HepG2 (cell line): ENCODE measurements at regions not wholly inside any gene's neighbourhood (a gene's known extent, or its start where the extent isn't known, plus 50 kb on each side); places are given as distances from the start of the nearest gene placed in this dataset.
"Not testable (repeated sequence)": the region's sequence is repeated elsewhere in the genome, so short reads cannot be mapped to it uniquely, and the experiment has no call there.

Experiments
- ATAC-seq: fragments of 200-7000 bp; cut with Tn5 transposase; 3 replicates; pipeline ENCODE4 v1.9.1; 2020; ENCODE audit warnings: mild to moderate bottlenecking, moderate library complexity
- BruUV-seq: library from RNA; stranded (reverse); fragments of 400-500 nt; replicated peaks from 2 replicates; lab custom pipeline; 2021; lab: Mats Ljungman, UMichigan
- CTCF ChIA-PET: fragments of 300-600 bp; formaldehyde crosslinking; extraction: SDS; loops from one replicate; lab custom pipeline; 2021; ENCODE audit warnings: low total read pairs, inconsistent platforms, low intra/inter-chr PET ratio; lab: Yijun Ruan, JAX
- POLR2A ChIA-PET: fragments of 350-600 bp; sonication (Branson Sonifier 250); formaldehyde crosslinking; loops from one replicate; lab custom pipeline; 2020; ENCODE audit warnings: antibody characterized with exemption, inconsistent platforms; lab: Yijun Ruan, JAX
- DNase-seq: peaks from one replicate; pipeline ENCODE4 v3.0.0-alpha.2; 2015; ENCODE audit warnings: low spot score
- FAIRE-seq: peaks from 3 replicates; lab custom pipeline; 2011; peaks lifted over from hg19 to GRCh38; lab: Jason Lieb, UNC
- H2AFZ ChIP-seq: one replicate; pipeline ENCODE4 v1.6.1; 2011; ENCODE audit warnings: low read length, inconsistent platforms
- H3K27ac ChIP-seq: fragments of 300-600 bp; 3 replicates; pipeline ENCODE4 v1.8.0; 2011; ENCODE audit warnings: mixed run types, mild to moderate bottlenecking, mixed read lengths, low read length, inconsistent platforms; ENCODE audit not compliant: insufficient read depth; ENCODE audit errors: extremely low read length
- H3K27me3 ChIP-seq, 2 experiments: fragments of 200-600 bp in 1 of 2; 2 replicates in 1 of 2; 3 replicates in 1 of 2; pipeline versions ENCODE4 v1.6.0 to v1.8.0; 2011; ENCODE audit warnings: low read length in 2 of 2, mild to moderate bottlenecking in 2 of 2, moderate library complexity in 2 of 2, inconsistent platforms in 1 of 2; ENCODE audit not compliant: insufficient read depth in 2 of 2, control insufficient read depth in 1 of 2
- H3K36me3 ChIP-seq, 2 experiments: fragments of 200-600 bp in 1 of 2; replicated peaks in 1 of 2; 2 replicates in 1 of 2; 3 replicates in 1 of 2; pipeline versions ENCODE4 v1.5.1 to v1.8.0; 2011; ENCODE audit warnings: low read length in 2 of 2, inconsistent platforms in 1 of 2; ENCODE audit not compliant: insufficient read depth in 2 of 2, control insufficient read depth in 1 of 2
- H3K4me1 ChIP-seq: 2 replicates; pipeline ENCODE4 v1.5.1; 2012; ENCODE audit warnings: low read length, inconsistent platforms; ENCODE audit not compliant: insufficient read depth
- H3K4me2 ChIP-seq: 2 replicates; pipeline ENCODE4 v1.6.0; 2011; ENCODE audit warnings: low read depth, low read length, inconsistent platforms
- H3K4me3 ChIP-seq, 3 experiments: fragments of 200-600 bp in 1 of 3; sonication (generic), shearing (Covaris generic) in 1 of 3; replicated peaks in 1 of 3; 2 replicates each; pipeline ENCODE4 v1.5.1; 2011 to 2016; ENCODE audit warnings: low read length in 3 of 3, inconsistent platforms in 2 of 3, low read depth in 2 of 3, mild to moderate bottlenecking in 2 of 3, control low read depth in 1 of 3, mixed read lengths in 1 of 3; ENCODE audit not compliant: insufficient read depth in 1 of 3
- H3K79me2 ChIP-seq: one replicate; pipeline ENCODE4 v1.6.1; 2011; ENCODE audit warnings: low read length, inconsistent platforms; ENCODE audit not compliant: insufficient read depth
- H3K9ac ChIP-seq: 2 replicates; pipeline ENCODE4 v1.6.0; 2011; ENCODE audit warnings: mild to moderate bottlenecking, low read depth, low read length, inconsistent platforms; ENCODE audit not compliant: insufficient read depth
- H3K9me3 ChIP-seq: 2 replicates; pipeline ENCODE4 v1.5.1; 2012; ENCODE audit warnings: mild to moderate bottlenecking, low read length
- H4K20me1 ChIP-seq: 2 replicates; pipeline ENCODE4 v1.6.0; 2011; ENCODE audit warnings: inconsistent platforms, mild to moderate bottlenecking, low read length, moderate library complexity; ENCODE audit not compliant: insufficient read depth
- MAFF ChIP-seq: IDR thresholded peaks from 2 replicates; pipeline ENCODE4 v1.6.1; 2011; ENCODE audit warnings: low read depth, low read length, improper control_type of control experiment
- MAFK ChIP-seq, 2 experiments: IDR thresholded peaks in 1 of 2; conservative IDR thresholded peaks in 1 of 2; 2 replicates each; pipeline ENCODE4 v1.6.1; 2011; ENCODE audit warnings: improper control_type of control experiment in 2 of 2, low read length in 2 of 2
- TOPORS ChIP-seq: sonication (generic); formaldehyde crosslinking; IDR thresholded peaks from 2 replicates; pipeline ENCODE4 v1.8.0; 2023; ENCODE audit warnings: mild to moderate bottlenecking, missing genetic modification reagents
- WGBS: methylation state at CpG from one replicate; pipeline ENCODE4 v1.1.6; 2017; ENCODE audit warnings: low lambda C conversion rate; 5-methylcytosine and 5-hydroxymethylcytosine counted together
- in situ Hi-C: cut with HindIII; loops from 2 replicates; pipeline ENCODE4 v1.10.0; 2017; ENCODE audit warnings: low pct_unique_long_range_greater_than_20kb; ENCODE audit not compliant: extremely low pct_ligation_motif_present
- intact Hi-C: fragments of 100-400 bp; cut with micrococcal nuclease; formaldehyde crosslinking; loops from one replicate; pipeline ENCODE4 v1.10.0; 2022; ENCODE audit not compliant: unreplicated experiment

DNA sequence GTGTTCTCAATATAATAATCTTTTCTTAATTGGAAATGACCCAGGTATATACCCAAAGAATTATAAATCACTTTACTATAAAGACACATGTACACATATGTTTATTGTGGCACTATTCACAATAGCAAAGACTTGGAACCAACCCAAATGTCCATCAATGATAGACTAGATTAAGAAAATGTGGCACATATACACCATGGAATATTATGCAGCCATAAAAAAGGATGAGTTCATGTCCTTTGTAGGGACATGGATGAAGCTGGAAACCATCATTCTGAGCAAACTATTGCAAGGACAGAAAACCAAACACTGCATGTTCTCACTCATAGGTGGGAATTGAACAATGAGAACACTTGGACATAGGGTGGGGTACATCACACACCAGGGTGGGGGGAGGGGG is 56.8 kb downstream of the SCGB2B2 start:
- H3K27me3 ChIP-seq, H3K9ac ChIP-seq, H4K20me1 ChIP-seq, H3K4me1 ChIP-seq, in situ Hi-C loops, CTCF ChIA-PET, BruUV-seq, intact Hi-C loops, H3K4me2 ChIP-seq, ATAC-seq, H3K27ac ChIP-seq, H2AFZ ChIP-seq, FAIRE-seq, H3K4me3 ChIP-seq, H3K36me3 ChIP-seq, DNase-seq, H3K79me2 ChIP-seq, H3K9me3 ChIP-seq, POLR2A ChIA-PET: not testable (repeated sequence)

DNA sequence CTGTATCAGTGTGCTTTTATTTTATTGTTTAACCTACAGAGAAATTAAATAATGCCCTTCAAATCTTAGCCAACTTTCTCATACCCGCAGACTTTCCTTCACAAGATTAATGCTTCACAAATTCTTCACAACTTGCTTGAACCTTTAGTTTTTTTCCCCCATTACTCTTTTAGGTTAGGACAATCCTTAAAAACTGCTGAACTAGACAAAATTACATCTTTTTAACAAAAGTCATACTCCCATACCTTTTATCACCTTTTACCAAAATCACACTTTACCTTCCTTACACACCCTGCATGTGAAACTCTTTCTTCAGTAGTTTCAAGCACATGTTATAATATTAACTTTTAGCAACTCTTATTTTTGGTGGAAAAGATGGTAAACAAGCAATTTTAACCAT is 58.5 kb downstream of the SCGB2B2 start:
- 95% methylated on average over 1 of the region's 1 CpG for WGBS
- Histone ChIP-seq H2AFZ (no peak overlapping the region), H3K4me2 (no peak overlapping the region), H3K27me3 (peaks cover 0 to under 1% of the 10 kb centered on the region in 2 experiments; a peak in 1 of 5 replicates), H3K4me3 (no peak overlapping the region), H3K36me3 (no peaks in the 10 kb centered on the region), H3K79me2 (no peaks in the 10 kb centered on the region), H3K4me1 (no peaks in the 10 kb centered on the region), H3K27ac (no peak overlapping the region), H3K9me3 (peaks cover 5% of the 10 kb centered on the region), H4K20me1 (no peaks in the 10 kb centered on the region), H3K9ac (no peak overlapping the region)
- in situ Hi-C loops (no loop called here), intact Hi-C loops (no loop called here)
- no TSS peak for BruUV-seq
- ChIA-PET CTCF (no interaction called here), POLR2A (no interaction called here)
- no peak for ATAC-seq
- DNase-seq, result no peak
- no peak for FAIRE-seq
- TF ChIP-seq TOPORS (CRISPR knock-in tag), result no peak
- peak; percentile 72 to 87 for TF ChIP-seq MAFK (conservative IDR thresholded peaks at IDR 0.05 in 1 of 2, IDR thresholded peaks at IDR 0.05 in 1 of 2; ENCODE audit: low read length in 2 of 2)
- TF ChIP-seq MAFF, result peak; percentile 77

- BruUV-seq, H3K9me3 ChIP-seq: not testable (repeated sequence)
These were observed 59.0 kb downstream of the SCGB2B2 start for GRCh38 chr19:34617996-34618395.

More at GRCh38 chr19:34617996-34618395, 59.0 kb downstream of the SCGB2B2 start:
- DNase-seq, H4K20me1 ChIP-seq, H3K9ac ChIP-seq, FAIRE-seq, H3K4me1 ChIP-seq, H3K4me2 ChIP-seq, H3K27ac ChIP-seq, CTCF ChIA-PET, in situ Hi-C loops, H3K4me3 ChIP-seq, POLR2A ChIA-PET, H3K36me3 ChIP-seq, ATAC-seq, H3K27me3 ChIP-seq, intact Hi-C loops, H2AFZ ChIP-seq, H3K79me2 ChIP-seq: not testable (repeated sequence)
- 29% methylated on average over 1 of the region's 8 CpGs for WGBS
